Ureter (tissue), 1 donor: ENCODE measurements at regions not wholly inside any gene's neighbourhood (a gene's known extent, or its start where the extent isn't known, plus 50 kb on each side); places are given as distances from the start of the nearest gene placed in this dataset.
"Not testable (repeated sequence)": the region's sequence is repeated elsewhere in the genome, so short reads cannot be mapped to it uniquely, and the experiment has no call there.

ENCODE experiments used
- DNase-seq: peaks from one replicate; pipeline ENCODE4 v3.0.0-alpha.2; 2020; ENCODE audit warnings: low spot score
- donor health status: DM: yes; HTN: yes; CAD: no.

DNA sequence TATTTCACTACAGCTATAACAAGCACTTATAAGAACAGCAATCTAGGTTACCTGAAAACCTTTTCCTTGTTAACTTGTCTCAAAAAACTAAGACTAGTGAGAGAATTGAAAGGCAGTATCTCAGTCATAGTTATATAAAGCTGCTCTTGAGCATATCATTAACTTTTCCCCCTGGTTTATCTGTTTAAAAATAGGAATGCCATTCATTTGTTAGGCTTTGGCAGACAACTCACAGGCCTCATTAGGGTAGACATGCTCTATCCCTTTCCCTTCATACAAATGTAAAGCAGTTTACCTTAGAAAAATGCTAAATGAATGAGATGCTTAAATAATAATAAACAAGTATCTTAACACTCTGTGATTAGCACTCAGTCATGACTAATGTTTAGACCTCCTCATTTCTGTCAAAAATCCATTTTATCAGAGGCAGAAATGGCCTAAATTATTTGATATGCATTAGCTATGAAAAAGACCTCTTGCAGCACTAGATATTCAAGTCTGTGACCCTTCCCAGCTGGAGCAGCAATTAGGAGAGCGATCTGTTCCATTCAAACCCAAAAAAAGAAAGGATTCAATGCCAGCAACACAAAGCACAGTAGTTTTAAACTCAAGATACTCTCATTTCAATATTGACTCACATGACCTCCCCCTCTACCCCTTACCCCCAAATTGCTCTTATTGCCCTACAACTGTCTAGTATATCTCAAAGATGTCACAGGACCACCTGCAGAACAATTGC lies 1578.8 kb upstream of the WWC1 start:
- DNase-seq = no peak

DNA sequence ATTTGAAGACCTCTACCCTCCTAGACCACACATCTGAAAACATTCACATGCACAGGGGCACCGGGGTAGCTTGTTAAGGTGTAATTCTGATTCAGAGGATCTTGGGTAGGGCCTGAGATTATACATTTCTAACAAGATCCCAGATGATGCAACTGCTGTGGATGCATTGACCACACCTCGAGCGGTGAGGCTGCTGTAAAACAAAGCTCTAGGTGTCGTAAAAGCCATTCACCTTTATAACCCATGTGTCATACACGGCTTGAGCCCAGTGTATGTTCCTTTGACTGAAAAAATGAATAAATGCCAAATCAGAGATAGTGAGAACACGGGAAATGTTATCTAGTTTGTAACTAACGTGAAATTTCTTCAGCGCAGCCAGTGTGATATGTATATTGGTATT lies 1578.2 kb upstream of the WWC1 start:
- no peak for DNase-seq

DNA sequence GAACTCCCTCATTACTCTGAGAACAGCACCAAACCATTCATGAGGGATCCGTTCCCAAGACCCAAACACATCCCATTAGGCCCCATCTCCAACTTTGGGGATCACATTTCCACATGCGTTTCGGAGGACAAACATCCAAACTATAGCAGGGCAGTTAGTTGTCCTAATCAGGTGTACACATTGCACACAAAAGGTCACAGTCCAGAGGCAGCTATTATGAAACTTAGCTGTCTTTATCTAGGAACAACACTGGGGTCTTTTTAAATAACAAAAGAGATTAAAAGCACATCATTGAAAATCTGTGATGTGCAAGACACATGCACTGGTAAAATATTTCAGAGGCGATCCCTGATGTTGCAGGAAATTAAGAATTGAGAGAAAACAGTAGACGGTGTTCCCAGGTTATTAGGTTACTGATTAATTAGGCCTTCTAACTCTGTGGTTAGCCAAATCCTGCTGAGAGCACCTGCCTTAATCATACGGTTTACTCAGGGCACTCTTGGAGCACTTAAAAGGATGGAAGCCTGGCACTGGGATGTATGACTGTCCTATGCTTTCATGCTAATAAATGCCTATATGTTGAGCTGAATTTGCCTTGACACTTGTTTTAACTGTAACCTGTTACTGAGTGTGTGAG lies 1574.5 kb upstream of the WWC1 start:
- DNase-seq = no peak

DNA sequence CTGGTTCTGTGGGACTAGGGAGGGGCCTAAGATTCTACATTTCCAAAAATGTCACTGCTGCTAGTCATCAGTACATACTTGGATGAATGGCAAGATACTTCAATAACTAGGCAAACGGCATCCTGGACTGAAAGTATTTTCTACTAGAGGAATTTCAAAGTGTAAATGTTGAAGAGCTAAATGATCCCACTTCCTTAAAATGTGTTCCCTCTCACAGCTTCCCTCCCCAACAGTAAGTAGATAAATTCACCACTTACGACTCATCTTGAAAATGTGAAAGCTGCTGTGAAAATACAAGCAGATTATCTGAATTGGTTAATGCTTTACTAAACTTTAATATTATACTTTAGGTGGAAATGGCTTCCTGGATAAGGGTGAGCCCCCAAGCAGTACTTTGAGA lies 1571.5 kb upstream of the WWC1 start:
- DNase-seq = no peak

DNA sequence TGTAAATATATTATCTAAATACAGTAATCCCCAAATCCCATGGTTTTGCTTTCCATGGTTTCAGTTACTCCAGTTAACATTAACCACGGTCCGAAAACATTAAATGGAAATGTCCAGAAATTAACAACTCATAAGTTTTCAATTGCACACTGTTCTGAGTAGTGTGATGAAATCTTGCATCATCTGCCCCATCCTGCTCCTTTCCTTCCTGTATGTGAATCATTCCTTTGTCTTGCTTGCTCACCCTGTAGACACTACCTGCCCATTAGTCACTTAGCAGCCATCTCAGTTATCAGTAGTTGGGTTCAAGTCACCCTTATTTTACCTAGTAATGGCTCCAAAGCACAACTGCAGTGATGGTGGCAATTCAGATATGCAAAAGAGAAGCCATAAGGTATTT lies 1568.5 kb upstream of the WWC1 start:
- no peak for DNase-seq

DNA sequence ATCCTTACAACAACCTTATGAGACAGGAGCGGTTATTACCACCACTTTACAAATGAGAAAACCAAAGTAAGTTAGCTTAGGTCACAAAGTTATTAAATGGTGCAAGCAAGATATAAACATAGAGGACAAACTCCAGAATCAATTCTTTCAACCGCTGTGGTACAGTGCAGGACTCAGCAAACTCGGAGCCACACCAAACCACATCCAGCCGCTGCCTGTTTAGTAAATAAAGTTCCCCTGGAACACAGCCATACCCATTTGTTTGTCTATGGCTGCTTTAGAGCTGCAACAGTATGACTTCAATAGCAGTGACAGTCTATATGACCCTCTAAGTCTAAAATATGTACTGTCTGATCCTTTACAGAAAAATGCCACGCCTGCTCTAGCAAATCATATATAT lies 1567.2 kb upstream of the WWC1 start:
- DNase-seq = no peak

DNA sequence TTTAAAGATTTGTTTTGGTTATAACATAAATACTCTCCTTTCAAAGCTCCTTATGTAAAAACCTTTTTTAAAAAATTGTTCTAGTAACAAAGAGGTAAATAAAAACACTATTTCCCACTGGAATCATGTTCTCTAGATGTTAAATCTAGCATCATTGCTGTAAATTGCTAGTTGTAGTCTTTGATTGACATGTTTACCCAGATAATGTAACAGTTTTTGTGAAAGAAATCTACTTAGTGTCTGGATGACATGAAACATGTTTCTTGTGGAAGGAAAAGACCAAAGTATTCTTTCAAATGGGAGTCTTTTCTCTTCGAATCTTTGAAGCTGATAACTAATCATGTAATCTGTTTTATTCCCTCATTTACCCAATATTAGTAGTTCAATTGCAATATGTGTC lies 1565.9 kb upstream of the WWC1 start:
- no peak for DNase-seq

DNA sequence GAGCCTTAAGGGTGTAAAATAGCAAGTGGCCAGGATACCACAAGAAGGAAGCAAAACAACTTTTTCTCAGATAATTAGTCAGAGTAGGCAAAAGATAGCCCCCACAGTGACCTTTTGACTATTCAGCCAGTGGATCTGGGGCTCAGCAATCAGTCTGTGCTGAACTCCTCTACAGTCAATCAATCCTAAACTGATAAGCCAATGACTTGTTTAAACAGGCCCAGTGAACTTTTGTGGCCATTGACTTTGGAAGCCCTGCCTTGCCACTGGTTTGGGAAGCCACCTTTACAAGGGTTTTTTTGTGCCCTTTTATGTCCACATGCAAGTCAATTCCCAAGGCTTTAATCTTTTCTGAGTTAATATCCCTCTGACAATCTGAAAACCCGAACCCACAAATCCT lies 1565.0 kb upstream of the WWC1 start:
- DNase-seq = no peak

DNA sequence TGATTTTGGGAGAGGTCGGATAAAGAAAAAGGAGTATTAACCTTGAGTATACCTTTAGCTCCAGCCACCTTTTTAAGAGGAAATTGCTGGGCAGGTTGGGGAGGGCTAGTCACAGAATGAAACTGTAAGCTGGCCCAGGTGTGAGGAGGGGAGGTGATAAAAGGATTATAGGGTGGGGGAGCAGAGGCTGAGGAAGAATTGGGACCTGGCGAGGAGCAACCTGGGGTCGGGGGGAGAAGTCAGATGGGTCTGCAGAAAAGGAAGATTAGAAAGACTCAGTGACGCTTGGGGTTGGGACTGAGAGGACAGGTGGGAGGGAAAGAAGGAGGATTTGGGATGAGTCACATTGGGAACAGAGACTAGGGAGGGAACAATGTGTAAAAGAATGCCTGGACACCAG lies 1548.5 kb upstream of the WWC1 start:
- not testable (repeated sequence) for DNase-seq

DNA sequence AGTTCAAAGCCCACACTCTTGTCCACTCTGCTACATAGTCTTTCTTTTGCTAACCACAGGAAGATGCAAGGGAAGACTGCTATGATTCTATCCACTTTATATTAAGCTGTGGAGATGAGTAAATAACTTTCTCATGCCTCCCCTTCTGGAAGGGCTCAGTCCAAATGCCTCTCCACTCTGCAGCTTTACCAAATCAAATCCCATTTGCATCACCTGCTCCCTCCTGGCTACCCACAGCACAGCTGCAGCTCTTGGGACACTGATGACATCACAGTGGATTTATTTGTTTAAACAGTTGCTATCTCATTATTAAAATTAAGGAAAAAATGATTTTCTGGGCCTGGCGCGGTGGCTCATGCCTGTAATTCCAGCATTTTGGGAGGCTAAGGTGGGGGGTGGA lies 1544.9 kb upstream of the WWC1 start:
- no peak for DNase-seq

DNA sequence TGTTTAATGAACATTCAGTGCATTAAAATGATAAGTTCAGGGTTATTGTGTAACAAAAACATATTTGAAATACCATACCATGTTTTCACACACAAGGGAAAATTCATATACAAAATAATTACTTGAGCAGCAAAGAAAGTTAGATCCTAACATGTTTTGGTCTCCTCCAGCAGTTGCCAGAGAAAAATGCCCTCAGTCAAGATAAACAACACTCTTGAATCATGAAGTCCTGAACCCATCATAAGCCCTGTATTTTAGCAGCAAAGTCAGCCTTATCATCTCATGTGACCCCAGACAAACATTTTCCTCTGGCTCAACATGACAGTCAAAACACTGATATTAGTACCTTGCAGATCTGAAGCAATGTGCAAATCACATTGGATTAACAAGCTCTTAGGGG lies 1541.1 kb upstream of the WWC1 start:
- no peak for DNase-seq

DNA sequence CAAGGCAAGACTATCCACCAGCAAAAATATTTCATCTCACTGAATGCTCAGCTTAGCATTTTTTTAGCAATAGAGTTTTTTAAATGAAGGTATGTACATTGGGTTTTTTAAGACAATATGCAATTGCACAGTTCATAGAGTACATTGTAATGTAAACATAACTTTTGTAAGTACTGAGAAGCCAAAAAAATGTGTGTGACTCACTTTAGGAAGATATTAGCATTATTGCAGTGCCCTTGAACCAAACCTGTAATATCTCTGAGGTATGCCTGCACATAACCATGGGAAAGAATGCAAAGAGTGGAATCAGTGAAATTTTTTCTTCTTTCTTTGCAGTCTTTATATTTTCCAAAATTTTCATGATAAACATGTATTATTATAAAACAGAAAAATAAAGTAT lies 1533.3 kb upstream of the WWC1 start:
- DNase-seq = no peak

DNA sequence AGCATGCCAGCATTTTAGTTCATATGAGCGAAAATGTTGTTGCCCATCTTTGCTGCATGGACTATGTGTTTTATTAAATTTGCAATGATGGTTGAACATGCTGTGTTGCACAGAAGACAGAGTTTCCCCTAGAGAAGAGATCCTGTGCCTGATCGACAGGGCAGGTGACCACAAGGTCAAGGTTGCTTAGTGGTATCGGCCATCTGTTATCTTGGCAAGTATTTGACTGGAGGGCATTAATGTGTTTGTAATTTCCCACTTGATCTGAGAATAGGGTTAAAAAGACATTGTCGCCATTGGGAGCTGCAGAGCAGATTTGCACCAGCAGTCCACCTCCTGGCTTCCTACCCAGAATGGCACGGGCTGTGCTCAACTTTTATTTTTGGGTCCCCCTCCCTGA lies 1523.6 kb upstream of the WWC1 start:
- DNase-seq = no peak

DNA sequence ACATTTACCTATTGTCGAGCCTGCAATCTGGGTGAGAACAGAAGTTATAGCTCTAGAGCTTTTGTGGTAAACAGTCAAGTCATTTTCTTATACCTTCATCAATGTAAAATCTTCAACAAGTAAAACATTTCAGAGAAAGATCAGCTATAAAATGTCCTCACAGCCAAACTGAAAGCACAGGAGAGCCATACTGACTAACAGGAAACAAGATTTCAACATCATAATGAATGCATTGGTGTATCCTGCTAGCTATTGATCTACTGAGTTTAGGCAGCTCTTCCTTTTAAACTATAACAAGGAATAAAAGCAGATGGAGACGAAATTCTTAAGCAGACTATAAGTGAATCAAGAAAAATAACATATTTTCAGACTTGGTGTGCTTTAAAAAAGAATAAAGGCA lies 1522.9 kb upstream of the WWC1 start:
- DNase-seq = no peak

DNA sequence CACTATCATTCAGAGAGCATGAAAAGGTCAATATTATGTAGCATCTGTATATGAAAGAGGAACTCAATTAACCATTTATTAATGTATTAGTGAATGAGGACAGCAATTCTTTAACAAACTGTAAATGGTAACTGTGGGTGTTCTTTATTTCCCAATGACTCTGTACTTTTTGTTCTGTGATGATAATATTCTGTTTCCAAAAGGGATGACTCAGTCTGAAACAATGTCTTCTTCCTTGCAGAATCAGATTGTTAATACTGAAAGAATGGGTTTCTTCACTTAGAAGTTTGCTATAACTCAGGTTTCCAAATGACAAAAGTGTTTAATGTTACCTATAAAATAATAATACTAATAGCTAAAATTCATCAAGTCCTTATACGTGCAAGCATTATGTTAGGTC lies 1518.7 kb upstream of the WWC1 start:
- DNase-seq = no peak

DNA sequence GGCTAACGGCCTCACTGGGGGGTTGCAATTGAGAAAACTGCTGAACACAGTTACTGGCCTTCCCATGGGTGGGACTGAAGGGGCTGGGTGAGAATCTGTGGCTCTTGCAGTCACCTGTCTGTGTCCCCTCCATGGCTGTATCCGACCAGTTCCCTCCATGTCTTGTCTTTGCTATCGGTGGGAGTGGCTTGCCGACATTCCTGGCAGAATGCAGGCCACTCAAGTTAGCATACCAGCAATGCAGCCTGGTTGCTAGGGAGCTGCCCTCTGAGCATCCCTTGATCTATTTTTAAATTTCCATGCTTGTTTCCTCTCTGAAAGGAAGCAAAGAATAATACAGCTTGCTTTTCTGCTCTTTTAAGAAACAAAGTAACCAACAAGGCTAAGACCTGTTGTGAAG lies 1509.7 kb upstream of the WWC1 start:
- no peak for DNase-seq

DNA sequence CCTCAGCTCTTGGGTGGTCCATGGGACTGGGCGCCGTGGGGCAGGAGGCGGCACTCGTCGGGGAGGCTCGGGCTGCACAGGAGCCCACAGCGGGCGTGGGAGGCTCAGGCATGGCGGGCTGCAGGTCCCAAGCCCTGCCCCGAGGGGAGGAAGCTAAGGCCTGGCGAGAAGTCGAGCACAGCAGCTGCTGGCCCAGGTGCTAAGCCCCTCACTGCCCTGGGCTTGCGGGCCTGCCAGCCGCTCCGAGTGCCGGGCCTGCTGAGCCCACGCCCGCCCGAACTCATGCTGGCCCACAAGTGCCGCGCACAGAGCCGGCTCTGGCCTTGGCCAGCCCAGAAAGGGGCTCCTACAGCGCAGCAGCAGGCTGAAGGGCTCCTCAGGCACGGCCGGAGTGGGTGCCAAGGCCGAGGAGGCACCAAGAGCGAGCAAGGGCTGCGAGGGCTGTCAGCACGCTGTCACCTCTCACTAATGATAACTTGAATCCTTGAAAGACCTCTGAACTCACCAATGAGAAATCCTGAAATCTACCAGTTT lies 1506.8 kb upstream of the WWC1 start:
- DNase-seq = no peak

DNA sequence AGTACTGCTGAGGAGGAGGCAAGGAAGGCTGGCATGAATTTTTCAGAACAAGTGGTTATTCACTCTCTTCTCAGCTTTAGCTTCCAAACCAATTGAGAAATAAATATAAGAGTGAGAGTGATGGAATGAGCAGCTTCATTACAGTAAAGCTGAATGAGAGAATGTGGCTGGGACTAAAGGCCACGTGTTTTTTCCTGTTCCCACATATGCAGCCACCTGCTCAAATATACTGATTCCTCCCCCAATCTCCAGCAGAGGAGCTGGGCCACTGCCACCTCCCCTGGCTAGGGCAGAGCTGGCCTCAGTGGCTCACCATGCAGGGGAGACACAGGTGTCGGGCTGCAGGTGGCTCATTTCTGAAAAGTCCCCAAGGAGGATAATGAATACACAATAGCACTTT lies 1505.3 kb upstream of the WWC1 start:
- no peak for DNase-seq

DNA sequence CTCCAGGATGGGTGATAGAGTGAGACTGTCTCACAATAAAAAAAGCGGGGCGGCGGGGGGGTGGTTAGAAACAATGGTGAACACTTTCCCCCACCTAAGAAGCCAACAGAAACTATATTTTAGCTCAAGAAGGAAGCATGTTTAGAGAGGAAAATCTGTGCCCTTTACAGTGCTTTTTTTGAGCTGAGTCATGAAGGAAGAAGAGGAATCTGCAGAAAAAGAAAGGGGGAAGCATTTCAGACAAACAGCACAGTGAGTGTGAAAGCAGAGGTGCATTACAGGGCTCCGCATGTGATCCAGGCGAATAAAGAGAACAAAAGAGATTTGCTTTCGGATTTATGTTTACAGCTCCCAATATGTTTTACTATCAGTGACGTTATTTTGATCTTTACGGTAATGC lies 1504.6 kb upstream of the WWC1 start:
- no peak for DNase-seq

DNA sequence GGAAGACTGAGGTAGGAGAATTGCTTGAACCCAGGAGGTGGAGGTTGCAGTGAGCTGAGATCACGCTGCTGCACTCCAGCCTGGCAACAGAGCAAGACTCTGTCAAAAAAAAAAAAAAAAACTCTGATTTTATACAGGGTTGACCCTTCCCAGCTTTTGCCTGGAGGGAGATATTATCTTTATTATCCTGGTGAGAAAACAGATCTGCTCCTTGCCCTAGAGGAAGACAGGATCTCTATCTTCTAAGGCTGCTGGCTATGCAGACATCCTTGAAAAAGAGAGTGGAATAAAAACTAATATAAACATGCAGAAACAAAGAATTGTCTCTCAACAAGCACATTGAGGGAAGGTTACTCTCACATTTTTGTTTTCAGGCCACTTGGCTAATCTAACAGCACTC lies 1503.4 kb upstream of the WWC1 start:
- DNase-seq = no peak

DNA sequence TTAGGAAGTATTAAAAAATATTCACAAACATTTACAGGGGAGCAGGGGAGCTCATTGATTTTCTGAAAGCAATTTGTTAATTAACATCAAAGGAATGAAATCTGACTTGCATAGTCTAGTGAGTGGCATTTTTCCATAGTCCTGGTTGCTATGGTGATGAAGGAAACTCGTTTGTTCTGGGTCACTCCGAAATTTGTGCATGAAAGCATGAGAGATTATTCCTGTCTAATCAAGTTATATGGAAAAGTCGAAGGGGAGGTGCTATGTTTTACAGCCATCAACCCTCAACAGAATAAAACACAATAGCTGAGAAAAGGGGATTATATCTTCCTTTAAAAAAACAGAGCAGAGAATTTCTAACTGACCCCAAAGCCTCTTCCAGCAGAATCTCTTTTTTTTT lies 1495.7 kb upstream of the WWC1 start:
- no peak for DNase-seq

DNA sequence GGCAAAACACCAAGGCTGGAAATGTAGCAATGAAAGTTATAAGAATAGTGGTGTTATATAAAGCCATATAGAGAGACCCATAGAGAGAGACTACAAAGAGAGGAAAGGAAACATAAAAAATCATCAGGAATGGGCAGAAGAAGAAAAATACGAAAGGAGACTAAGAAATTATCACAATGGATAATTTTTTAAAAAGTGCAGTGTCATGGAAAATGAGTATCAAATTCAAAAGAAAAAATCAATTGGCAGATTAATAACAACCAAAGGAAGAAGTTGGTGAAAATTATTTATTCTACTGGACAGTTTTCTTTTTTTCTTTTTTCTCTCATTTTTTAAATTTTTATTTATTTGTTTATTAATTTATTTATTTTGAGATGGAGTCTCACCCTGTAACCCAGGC lies 1488.4 kb upstream of the WWC1 start:
- no peak for DNase-seq

DNA sequence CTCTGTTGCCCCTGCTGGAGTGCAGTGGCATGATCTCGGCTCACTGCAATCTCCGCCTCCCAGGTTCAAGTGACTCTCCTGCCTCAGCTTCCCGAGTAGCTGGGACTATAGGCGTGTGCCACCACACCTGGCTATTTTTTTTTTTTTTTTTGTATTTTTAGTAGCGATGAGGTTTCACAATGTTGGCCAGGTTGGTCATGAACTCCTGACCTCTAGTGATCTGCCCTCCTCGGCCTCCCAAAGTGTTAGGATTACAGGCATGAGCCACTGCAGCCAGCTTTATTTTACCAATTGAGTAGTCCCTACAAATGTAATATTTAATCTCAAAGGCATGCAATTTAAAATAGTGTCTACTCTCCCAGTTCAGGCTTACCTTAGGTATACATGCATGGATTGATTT lies 1487.2 kb upstream of the WWC1 start:
- DNase-seq = not testable (repeated sequence)

DNA sequence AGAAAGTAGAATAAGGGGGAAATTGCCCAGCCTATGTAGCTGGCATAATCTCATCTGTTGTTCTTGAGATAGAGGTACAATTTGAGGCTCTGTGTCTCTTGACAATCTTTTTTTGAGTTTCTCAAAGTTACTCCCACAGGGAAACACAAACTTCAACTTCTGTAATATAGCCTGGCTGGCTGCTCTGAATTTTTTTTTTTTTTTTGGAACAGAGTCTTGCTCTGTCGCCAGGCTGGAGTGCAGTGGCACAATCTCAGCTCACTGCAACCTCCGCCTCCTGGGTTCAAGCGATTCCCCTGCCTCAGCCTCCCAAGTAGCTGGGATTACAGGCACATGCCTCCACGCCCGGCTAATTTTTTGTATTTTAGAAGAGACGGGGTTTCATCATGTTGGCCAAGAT lies 1486.8 kb upstream of the WWC1 start:
- not testable (repeated sequence) for DNase-seq
